HG03060 (cell line): ENCODE measurements at regions not wholly inside any gene's neighbourhood (a gene's known extent, or its start where the extent isn't known, plus 50 kb on each side); places are given as distances from the start of the nearest gene placed in this dataset.

Experiments
- ATAC-seq: cut with Tn5 transposase; IDR thresholded peaks from one replicate; pipeline ENCODE4 v1.9.1; 2021; ENCODE audit warnings: low read depth, moderate number of reproducible peaks; ENCODE audit not compliant: unreplicated experiment

DNA sequence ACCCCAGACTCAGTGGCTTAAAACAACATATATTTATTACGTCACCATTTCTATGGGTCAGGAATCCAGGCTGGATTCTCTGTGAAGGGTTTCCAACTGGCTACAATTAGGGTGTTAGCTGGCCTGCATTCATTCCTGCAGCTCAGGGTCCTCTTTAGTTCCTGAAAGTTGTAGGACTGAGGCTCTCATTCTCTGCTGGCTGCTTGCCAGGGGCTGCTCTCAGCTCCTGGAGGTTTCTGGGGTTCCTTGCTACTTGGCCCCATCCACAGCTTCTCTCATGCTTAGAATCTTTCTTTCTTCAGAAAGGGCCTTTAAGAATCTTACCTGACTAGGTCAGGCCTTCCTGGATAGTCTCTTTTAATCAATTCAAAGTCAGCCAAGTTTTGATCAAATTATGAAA lies 424.6 kb downstream of the GADD45G start:
- ATAC-seq: no peak

DNA sequence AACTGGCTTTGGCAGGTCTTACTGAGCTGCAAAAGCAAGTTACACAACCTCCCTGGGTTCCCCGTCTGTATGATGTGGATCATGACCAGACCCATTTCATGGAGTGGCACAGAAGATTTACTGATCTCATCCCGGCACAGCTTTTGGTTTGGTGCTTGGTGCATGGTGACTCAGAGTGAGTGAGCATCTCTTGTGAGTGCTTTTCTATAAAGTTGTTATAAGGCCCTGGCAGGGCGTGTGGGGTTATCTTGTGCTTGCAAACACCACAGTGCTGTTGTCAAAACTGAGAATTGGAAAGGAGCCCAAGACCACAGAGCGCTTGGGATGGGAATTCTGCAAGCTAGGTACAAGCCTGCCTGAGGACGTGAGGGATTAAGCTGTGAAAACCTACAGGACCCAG lies 425.2 kb downstream of the GADD45G start:
- ATAC-seq: no peak

DNA sequence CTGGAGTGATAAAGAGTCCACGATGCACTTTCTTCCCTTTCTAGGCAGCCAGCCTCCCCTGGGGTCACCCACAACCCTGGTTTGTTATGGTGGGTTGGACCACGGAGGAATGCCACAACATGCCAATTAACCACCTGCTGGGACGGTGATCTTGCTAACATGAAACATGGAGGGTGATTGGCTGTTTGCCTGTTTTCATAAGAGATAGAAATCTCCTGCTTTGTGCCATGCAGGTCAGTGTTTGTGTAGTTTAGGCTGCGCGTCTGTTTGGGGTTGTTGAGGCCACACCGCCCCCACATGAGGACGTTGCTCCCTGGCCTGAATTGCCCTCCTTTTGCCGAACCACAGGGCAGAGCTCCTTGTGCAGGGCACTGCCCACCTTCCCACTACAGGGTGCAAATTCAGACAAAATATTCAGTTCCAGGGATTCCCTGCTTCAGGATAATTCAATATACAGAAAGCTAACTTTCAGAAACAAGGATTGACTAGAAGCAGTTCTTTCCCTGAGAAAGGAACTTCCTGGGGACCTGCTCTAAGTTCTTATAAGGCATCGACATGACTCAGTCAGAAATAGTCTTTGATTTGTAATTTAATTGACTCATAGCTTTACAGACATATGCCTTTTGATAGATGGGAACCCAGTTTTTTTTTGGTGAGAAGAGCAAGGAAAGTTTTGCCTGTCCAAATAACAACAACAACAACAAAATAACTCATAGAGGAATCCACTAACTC lies 427.6 kb downstream of the GADD45G start:
- ATAC-seq: no peak

DNA sequence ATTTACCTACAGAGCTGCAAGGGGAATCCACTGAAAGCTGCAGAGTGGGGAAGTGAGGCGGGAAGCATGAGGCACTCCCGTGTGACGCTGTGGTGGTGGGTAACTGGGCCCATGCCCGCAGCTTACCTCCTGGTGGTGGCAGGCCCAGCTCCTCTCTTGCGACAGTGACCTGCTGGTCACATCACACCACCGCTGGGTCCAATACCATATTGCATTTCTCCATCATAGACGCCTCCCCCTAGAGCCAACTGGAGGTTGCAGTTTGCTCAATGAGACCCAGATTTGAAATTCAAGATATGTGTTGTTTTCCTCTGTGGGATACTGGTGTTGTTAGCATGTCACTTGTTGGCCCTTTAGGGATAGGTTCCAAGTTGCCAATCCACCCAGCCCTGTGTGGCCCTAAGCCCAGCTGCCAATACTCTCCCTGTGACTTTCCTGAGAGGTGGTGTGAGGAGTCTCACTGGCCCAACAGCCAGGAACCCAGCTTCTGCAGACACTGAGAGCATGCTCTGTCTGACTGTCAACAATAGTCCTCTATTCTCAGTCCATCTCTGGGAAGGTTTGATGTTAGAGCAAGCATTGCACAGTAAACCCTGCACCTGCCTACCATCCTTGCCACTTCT lies 428.3 kb downstream of the GADD45G start:
- no peak for ATAC-seq

DNA sequence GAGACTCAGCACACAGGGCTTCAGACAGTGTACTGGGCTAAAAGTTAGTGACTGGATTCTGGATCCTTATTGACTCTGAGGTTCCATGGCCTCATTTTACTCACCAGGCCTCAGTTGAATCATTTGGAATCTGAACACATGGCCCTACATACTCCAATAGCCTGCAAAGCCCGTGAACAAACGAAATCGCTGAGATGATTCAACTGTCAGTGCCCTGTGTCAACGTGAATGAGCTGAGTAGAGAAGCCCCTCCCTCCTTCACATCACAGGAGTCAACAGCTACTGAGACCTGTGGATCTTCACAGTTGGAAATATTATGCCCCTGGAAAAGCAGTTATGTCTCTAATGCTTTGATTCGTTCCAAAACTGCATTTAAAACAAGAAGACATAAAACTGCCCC lies 429.3 kb downstream of the GADD45G start:
- no peak for ATAC-seq

DNA sequence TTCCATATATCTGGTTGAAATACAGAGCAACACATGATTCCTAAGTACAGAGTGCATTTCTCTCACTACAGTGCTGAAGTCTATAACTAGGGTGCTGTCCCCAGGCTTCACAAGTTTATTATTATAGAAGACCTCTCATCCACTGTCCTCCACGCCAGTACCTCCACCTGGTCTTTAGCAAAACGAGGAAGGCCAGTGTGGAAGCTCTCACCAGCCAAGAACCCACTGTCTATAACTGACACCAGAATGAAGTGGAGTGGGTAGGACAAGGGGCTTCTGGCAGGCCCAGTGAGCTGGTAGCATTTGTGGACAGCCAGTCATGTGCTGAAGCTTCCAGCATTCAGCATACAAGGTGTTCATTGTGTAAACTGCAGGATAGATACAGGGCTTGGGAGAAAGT lies 430.7 kb downstream of the GADD45G start:
- ATAC-seq: no peak

DNA sequence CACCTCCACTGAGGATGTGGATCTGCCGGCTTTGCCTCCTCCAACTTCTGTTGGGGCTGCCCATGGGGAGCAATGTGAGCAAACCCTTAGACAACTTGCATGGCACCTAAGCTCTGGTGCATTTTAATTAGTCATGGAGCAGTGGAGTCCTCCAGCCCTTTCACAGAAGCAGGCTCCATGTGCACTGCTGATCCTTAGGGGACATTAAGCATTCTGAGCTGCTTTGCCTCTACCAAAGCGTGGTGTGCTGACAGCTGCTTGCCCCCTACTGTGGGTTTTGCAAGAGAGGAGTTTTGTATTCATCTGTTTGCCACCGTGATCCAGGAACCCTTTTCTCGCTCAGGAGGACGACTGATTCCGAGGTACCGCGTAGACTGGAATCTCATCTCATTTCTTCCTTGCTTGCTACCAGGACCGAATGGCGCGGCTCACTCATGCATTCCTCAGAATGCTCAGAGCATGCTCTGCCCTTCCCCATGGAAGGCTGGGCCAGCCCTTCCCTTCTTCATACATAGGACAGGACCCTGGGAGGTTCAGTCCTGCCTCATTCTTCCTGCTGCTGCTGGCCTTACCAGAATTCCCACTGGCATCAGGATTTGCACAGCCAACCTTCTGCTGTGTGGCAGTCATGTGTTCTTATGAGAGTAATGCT lies 432.5 kb downstream of the GADD45G start:
- no peak for ATAC-seq

DNA sequence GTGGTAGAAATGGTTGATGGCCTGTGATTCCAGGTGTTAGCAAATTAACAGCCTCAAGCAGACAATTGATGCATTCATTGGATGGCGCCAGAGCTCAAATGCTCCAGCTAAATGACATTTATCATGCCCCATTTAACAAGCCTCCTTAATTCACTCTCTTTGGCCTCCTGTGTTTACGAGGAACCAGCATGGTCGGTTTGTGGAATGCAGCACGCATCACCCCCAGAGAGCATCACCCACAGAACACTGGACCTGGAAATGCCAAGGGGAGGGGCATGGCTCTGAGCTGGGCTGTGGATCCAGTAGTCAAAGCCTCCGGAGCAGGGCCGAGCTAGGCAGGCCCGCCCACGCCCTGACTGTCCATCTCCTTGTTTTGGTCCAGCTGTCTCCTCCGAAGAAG lies 434.0 kb downstream of the GADD45G start:
- no peak for ATAC-seq

DNA sequence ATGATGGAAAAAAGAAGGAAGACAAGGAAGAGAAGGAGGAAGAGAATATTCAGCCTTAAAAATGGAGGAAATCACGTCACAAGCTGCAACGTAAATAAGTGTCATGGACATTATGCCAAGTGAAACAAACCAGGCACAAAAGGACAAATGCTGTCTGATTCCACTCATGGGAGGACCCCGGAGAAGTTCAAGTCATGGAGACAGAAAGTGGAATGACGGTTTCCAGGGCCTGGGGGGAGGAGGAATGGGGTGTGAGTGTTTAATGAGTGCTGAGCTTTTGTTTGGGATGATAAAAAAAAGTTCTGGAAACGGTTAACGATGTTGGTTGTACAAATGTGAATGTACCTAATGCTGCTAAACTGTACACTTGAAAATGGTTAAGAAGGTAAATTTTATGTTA lies 439.5 kb downstream of the GADD45G start:
- no peak for ATAC-seq

DNA sequence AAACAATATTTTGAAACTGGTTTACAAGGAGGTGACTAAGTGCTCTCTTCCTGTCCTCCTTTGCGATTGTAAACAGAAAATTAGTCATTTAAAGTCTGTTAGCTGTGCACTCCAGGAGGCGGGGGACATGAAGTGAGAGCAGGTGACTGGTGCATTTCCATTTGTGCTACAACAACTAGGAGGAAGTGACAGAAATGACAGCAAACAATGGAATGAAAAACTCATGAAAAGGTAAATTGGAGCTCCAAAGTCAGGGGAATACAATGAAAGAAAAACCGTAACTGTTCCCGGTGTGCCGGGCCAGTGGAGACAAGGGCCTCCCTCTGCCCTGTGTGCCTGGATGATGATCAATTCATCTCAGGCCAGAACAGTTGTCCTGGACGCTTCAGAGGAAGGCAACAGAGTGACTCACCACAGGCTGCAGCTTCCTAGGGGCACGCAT lies 439.9 kb downstream of the GADD45G start:
- ATAC-seq: no peak

DNA sequence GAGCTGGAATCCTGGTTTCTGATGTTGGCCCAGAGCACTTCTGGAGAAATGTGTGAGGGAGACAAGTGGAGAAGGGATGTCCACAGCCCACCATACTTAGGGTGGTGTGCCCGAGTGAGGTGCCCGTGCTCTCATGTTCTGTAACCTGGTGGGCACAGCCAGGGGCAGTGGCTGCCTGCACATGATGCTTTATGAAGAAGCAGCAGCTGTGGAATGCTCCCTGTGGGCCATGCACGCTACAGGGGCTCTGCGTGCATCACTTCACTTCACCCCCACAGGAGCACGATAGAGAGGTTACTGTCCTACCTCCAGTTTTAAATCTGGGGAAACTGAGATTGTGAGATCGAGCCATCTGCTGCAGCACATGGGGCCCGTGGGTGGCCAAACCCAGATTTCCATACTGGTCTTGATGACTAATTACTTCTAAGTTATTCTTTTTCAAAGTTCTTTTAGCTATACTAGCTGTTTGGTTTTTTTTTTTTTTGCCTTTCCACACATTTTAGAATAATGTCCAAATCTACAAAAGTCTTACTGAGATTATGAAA lies 441.6 kb downstream of the GADD45G start:
- ATAC-seq: no peak

DNA sequence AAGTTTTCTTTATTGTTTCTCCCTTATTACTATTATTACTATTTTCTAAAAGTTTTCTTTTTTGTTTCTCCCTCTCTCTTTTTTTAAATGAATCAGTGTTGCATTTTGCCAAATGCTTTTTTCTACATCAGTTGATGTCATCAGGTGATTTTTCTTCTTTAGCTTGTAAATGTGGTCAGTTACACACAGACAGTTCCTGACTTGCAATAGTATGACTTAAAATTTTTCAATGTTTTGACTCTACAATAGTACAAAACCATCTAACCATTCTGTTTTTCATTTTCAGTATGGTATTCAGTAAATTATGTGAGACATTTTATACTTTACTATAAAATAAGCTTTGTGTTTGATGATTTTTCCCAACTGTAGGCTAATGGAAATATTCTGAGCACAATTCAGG lies 443.0 kb downstream of the GADD45G start:
- ATAC-seq: no peak

DNA sequence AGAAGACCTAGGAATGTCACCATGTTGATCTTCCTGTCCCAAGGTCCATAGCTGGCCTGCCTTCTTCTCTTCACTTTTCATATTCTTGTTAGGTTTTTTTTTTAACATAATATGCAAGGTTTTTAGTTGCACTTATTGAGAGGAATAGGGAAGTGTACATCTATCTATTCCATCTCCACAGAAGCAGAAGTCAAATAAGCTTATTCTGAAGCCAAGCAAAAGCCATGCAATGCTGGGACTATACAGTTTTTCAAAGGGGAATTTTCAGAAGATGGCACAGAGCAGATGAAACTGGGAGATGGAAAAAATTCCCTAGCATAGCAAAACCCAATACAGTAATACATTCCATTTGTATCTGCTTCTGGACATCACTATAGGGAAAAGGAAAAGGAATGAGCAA lies 447.6 kb downstream of the GADD45G start:
- no peak for ATAC-seq

DNA sequence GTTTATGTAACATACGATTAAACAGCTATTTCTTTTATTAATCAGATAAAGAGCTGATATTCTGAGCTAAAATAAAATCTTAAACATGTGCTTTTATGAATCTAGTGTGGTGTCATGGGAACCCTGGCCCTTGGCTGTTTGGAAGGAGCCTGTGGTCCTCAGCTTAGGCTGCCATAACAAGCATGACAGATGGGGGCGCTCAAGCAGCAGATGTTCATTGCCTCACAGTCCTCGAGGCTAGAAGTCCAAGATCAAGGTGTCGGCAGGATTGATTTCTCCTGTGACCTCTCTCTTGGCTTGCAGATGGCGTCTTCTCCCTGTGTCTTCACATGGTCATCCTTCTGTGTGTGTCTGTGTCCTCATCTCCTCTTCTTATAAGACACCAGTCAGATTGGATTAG lies 448.2 kb downstream of the GADD45G start:
- ATAC-seq: no peak

DNA sequence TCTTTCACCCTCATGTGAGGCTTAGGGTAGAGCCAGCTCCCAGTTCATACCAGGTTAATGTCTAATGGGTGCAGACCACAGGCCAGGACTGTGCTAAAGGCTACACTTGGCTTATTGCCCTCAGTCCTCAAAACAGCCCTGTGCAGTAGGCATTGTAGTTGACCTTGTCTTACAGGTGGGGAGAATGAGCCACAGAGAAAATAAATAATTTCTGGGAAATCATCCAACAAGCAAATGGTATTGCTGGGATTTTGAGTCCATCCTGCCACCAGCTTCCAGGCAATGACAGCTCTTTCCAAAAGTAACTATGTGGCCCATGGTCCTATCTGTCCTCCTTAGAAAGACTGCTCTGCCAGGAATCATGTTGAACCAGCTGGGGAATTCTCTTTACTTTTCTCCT lies 450.0 kb downstream of the GADD45G start:
- ATAC-seq: no peak

DNA sequence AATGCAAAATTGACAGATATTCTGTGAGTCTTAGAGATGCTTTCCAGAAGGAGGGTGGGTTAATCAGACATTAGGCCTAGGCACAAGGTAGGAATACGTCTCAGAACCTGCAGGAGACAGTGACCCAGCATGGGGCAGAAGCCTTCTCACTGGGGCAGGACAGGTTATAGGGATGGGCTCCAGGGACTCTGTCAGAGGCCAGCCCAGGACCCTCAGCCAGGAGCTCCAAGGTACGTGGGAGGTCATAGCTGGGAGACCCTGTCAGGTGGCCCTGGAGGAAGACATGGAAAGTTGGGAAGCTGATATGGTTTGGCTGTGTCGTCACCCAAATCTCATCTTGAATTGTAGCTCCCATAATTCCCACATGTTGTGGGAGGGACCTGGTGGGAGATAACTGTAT lies 450.4 kb downstream of the GADD45G start:
- no peak for ATAC-seq

DNA sequence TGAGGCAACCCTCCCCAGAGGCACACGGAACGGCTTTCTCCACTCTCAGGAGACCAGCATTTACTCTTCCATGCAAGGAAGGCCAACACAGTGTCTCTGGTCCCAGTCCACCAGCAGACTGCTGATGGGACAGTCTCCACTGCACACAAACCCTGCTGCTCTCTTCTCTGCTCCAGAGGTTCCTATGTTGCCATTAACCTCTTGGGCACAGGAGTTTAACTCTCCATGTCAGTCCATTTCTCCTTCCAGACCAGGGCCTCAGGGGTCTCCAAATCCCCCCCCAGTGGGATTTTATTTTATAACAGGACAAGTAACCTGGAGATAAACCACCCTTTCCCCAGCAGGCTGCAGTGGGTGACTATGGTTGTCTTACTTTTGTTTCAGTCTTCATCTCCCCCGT lies 452.5 kb downstream of the GADD45G start:
- ATAC-seq: no peak

DNA sequence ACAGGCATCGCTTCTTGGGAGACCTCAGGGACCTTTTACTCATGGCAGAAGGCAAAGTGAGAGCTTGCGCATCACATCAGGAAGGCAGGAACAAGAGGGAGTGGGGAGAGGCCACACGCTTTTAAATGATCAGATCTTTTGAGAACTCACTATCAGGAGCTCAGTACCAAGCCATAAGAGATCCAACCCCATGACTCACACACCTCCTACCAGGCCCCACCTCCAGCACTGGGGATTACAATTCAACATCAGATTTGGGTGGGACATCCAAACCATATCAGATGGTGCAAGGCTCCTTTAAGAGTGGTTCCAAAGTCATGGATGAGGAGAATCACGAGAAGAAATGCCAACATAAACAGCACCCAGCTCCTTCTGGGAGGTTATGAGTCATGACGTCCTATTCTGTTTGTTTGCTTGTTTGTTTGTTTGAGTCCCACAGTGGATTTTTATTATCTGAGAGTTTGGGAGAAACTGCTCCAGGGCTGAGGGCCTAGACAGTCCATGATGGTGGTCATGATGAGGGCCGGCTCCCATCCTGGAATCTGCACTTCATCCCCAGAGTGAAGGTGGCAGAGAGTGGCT lies 453.5 kb downstream of the GADD45G start:
- no peak for ATAC-seq

DNA sequence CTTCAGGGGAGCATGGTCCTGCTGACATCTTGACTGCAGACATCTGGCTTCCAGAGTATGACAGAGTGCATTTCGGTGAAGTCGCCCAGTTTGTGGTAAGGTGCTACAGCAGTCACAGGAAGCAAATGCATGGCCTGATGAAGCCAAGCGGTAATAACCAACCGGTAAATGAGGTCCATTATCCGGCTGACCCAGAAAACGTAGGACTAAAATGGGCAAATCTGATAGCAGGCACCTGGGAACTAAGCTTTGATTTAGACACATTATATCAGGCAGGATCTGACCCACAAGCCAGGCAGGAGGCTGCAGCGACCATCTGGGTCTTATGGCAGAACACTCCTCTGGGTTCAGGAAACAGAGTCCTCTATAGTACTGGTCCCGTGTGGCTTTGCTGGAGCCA lies 454.6 kb downstream of the GADD45G start:
- ATAC-seq: no peak

DNA sequence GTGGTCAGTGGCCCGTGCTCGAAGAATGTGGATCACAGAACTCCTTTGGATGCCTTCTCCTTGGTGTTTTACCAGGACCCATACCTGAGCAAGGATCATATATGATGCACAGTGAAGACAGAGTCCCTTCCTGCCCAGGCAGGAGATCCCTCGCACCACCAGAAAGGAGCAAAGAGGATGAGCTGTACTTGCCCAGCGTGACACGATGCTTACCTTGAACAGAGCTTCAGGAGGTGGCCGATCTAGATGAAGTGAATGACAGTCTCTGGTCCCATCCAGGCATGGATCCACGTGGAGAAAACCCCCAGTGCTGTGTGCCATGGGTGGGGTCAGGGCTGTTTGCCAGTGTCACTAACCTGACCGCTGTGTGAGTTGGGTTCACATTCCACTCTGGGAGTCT lies 455.4 kb downstream of the GADD45G start:
- ATAC-seq: no peak

DNA sequence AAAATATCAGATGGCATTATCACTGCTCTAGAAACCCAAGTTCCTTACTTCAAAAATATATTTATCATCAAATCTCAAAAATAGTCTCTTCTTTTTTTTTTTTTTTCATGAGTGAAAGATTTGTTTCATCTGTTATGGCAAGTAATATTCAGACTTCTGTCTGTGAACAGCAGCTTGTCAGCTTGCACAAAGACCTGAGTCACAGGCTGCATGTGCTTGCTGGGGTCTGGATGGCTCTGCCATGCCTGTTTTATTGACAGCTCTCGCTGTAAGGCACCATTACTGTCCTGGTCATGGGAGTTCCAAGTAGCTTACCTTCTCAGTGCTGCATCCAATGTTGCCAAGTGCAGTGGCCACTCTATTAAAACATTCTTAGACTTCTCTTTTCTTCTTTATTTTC lies 456.4 kb downstream of the GADD45G start:
- ATAC-seq: no peak
